ENCODE measurements at regions not wholly inside any gene's neighbourhood (a gene's known extent, or its start where the extent isn't known, plus 50 kb on each side); places are given as distances from the start of the nearest gene placed in this dataset.

- no peak for TF ChIP-seq REST (IDR thresholded peaks at IDR 0.05; ENCODE audit: unreplicated experiment)
- no peak for TF ChIP-seq POLR2AphosphoS5 (IDR thresholded peaks at IDR 0.05; ENCODE audit: low read depth)
- TF ChIP-seq CTCF (conservative IDR thresholded peaks at IDR 0.05; ENCODE audit: low read depth in 2 of 2) = no peak
- no peak for TF ChIP-seq ZNF331 (CRISPR knock-in tag; IDR thresholded peaks at IDR 0.05; ENCODE audit: low read depth)
- TF ChIP-seq EZH2 (IDR thresholded peaks at IDR 0.05; ENCODE audit: low read depth, unreplicated experiment) = no peak
- no peak for TF ChIP-seq ZNF114 (CRISPR knock-in tag; IDR thresholded peaks at IDR 0.05)
- TF ChIP-seq ETS1 (IDR thresholded peaks at IDR 0.05) = no peak
Observed at GRCh38 chr5:131008329-131008728, 156.7 kb downstream of the HINT1 start (continued).

GRCh38 chr5:131005963-131006684 is 158.9 kb downstream of the HINT1 start:
- ATAC-seq = peak; percentile 68
- no peak overlapping the region for H3K27ac ChIP-seq (ENCODE audit: low read depth)
- no peaks in the 10 kb centered on the region for H3K4me1 ChIP-seq (ENCODE audit: insufficient read depth)
- H3F3A ChIP-seq (replicated peaks; ENCODE audit: low read depth) = no peaks in the 10 kb centered on the region
- peak; percentile 47 for DNase-seq (ENCODE audit: low spot score)
- TF ChIP-seq EZH2phosphoT487 (IDR thresholded peaks at IDR 0.05; ENCODE audit: unreplicated experiment) = no peak
- TF ChIP-seq CTCF (conservative IDR thresholded peaks at IDR 0.05; ENCODE audit: low read depth in 2 of 2) = peak; percentile 56 to 69
- H3K9me3 Mint-ChIP-seq = no peaks in the 10 kb centered on the region
- H3K9me2 ChIP-seq (ENCODE audit: insufficient read depth) = peaks cover 4% of the 10 kb centered on the region; the same call in 1 of the 2 replicates
- peak overlapping the region; percentile 76; the same call in 1 of the 2 replicates for H2AFZ ChIP-seq
- no peak overlapping the region for H3K4me3 Mint-ChIP-seq
- H3K4me3 ChIP-seq = no peak overlapping the region
- H3K27me3 ChIP-seq (ENCODE audit: insufficient read depth) = no peaks in the 10 kb centered on the region
- no peaks in the 10 kb centered on the region for H3K36me3 ChIP-seq (ENCODE audit: insufficient read depth)
- no peak overlapping the region for H3K27ac Mint-ChIP-seq
- no peaks in the 10 kb centered on the region for H4K20me1 ChIP-seq (replicated peaks; ENCODE audit: insufficient read depth)
- no peak overlapping the region for H3K4me2 ChIP-seq
- H3K79me2 ChIP-seq (replicated peaks; ENCODE audit: insufficient read depth) = no peaks in the 10 kb centered on the region
- no peaks in the 10 kb centered on the region for H3K36me3 Mint-ChIP-seq (ENCODE audit: low read depth)
- peaks cover 4% of the 10 kb centered on the region for H3K27me3 Mint-ChIP-seq (ENCODE audit: insufficient read depth, low read depth, poor library complexity)
- no peaks in the 10 kb centered on the region for H3K4me1 Mint-ChIP-seq

Measured in GM23338 (cell line).